ENCODE measurements at regions not wholly inside any gene's neighbourhood (a gene's known extent, or its start where the extent isn't known, plus 50 kb on each side); places are given as distances from the start of the nearest gene placed in this dataset.

- no peaks in the 10 kb centered on the region for H3K9me3 ChIP-seq (ENCODE audit: control insufficient read depth, insufficient read depth, low read depth, low read length)
- POLR2A ChIA-PET, result no interaction called here
- peaks cover 10% of the 10 kb centered on the region; the same call in 1 of the 2 replicates for H3K27me3 ChIP-seq (ENCODE audit: control insufficient read depth, insufficient read depth, low read length)
These were observed 233.7 kb upstream of the SDK2 start for GRCh38 chr17:73877962-73878361.

GRCh38 chr17:73878923-73879322 is 234.7 kb upstream of the SDK2 start:
- Histone ChIP-seq H3K27ac (ENCODE audit: low read length) (no peak overlapping the region), H3K4me1 (ENCODE audit: control insufficient read depth, insufficient read depth, low read length) (no peaks in the 10 kb centered on the region), H3K9me3 (ENCODE audit: control insufficient read depth, insufficient read depth, low read depth, low read length) (no peaks in the 10 kb centered on the region), H3K27me3 (ENCODE audit: control insufficient read depth, insufficient read depth, low read length) (peaks cover 14% of the 10 kb centered on the region; the same call in 1 of the 2 replicates), H3K4me3 (ENCODE audit: low read depth in 2 of 2, low read length in 2 of 2) (no peak overlapping the region), H3K36me3 (ENCODE audit: control insufficient read depth, insufficient read depth, low read length) (no peaks in the 10 kb centered on the region)
- no peak for ATAC-seq
- POLR2A ChIA-PET, result no interaction called here
- no TSS peak for BruUV-seq (replicated peaks)
- no peak for DNase-seq (ENCODE audit: low read depth, low spot score)
- TF ChIP-seq POLR2AphosphoS5 (IDR thresholded peaks at IDR 0.05; ENCODE audit: low read depth, low read length) (no peak), SIN3A (IDR thresholded peaks at IDR 0.05; ENCODE audit: borderline replicate concordance, insufficient read depth, low read depth, low read length) (no peak), CTCF (IDR thresholded peaks at IDR 0.05) (no peak), TCF7L2 (IDR thresholded peaks at IDR 0.05; ENCODE audit: low read depth, low read length) (no peak)
- TF ChIP-seq, protein P1, sequence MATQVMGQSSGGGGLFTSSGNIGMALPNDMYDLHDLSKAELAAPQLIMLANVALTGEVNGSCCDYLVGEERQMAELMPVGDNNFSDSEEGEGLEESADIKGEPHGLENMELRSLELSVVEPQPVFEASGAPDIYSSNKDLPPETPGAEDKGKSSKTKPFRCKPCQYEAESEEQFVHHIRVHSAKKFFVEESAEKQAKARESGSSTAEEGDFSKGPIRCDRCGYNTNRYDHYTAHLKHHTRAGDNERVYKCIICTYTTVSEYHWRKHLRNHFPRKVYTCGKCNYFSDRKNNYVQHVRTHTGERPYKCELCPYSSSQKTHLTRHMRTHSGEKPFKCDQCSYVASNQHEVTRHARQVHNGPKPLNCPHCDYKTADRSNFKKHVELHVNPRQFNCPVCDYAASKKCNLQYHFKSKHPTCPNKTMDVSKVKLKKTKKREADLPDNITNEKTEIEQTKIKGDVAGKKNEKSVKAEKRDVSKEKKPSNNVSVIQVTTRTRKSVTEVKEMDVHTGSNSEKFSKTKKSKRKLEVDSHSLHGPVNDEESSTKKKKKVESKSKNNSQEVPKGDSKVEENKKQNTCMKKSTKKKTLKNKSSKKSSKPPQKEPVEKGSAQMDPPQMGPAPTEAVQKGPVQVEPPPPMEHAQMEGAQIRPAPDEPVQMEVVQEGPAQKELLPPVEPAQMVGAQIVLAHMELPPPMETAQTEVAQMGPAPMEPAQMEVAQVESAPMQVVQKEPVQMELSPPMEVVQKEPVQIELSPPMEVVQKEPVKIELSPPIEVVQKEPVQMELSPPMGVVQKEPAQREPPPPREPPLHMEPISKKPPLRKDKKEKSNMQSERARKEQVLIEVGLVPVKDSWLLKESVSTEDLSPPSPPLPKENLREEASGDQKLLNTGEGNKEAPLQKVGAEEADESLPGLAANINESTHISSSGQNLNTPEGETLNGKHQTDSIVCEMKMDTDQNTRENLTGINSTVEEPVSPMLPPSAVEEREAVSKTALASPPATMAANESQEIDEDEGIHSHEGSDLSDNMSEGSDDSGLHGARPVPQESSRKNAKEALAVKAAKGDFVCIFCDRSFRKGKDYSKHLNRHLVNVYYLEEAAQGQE (IDR thresholded peaks at IDR 0.05; ENCODE audit: insufficient read depth in 1 of 2, low read depth in 2 of 2, low read length in 1 of 2), result no peak
- intact Hi-C loops (cut with micrococcal nuclease; ENCODE audit: unreplicated experiment), result no loop called here
- CTCF ChIA-PET, result no interaction called here
- in situ Hi-C loops (cut with HindIII; ENCODE audit: low pct_unique_long_range_greater_than_20kb, low sequenced_read_pairs), result no loop called here

More at GRCh38 chr17:73877962-73878361, 233.7 kb upstream of the SDK2 start:
- no peak overlapping the region for H3K4me3 ChIP-seq (ENCODE audit: low read depth in 2 of 2, low read length in 2 of 2)
- no peak for TF ChIP-seq TCF7L2 (IDR thresholded peaks at IDR 0.05; ENCODE audit: low read depth, low read length)
- TF ChIP-seq SIN3A (IDR thresholded peaks at IDR 0.05; ENCODE audit: borderline replicate concordance, insufficient read depth, low read depth, low read length), result no peak
- TF ChIP-seq CTCF (IDR thresholded peaks at IDR 0.05), result no peak
- TF ChIP-seq, protein P1 (IDR thresholded peaks at IDR 0.05; ENCODE audit: insufficient read depth in 1 of 2, low read depth in 2 of 2, low read length in 1 of 2), result no peak
- TF ChIP-seq POLR2AphosphoS5 (IDR thresholded peaks at IDR 0.05; ENCODE audit: low read depth, low read length), result no peak
- intact Hi-C loops (cut with micrococcal nuclease; ENCODE audit: unreplicated experiment), result no loop called here
- DNase-seq (ENCODE audit: low read depth, low spot score) (no peak), ATAC-seq (no peak)
- CTCF ChIA-PET, result no interaction called here
- in situ Hi-C loops (cut with HindIII; ENCODE audit: low pct_unique_long_range_greater_than_20kb, low sequenced_read_pairs), result no loop called here
- no peaks in the 10 kb centered on the region for H3K36me3 ChIP-seq (ENCODE audit: control insufficient read depth, insufficient read depth, low read length)
- H3K27ac ChIP-seq (ENCODE audit: low read length), result no peak overlapping the region
- BruUV-seq (replicated peaks), result no TSS peak
- no peaks in the 10 kb centered on the region for H3K4me1 ChIP-seq (ENCODE audit: control insufficient read depth, insufficient read depth, low read length)

Measured in Panc1 (cell line).